Stomach (tissue), 8 donors: ENCODE measurements at regions not wholly inside any gene's neighbourhood (a gene's known extent, or its start where the extent isn't known, plus 50 kb on each side); places are given as distances from the start of the nearest gene placed in this dataset.

Experiments used
- DNase-seq, 2 donors: peaks; one replicate each; pipeline versions ENCODE4 v3.0.0 to v3.0.0-alpha.2; 2013 to 2019
- H3K27ac ChIP-seq, 5 donors: fragments of 200-600 bp in 4 of 5; sonication (generic) in 4 of 5; one replicate each; pipeline ENCODE4 v1.5.1; 2013 to 2019; ENCODE audit warnings: mild to moderate bottlenecking in 1 of 5, moderate library complexity in 1 of 5
- H3K27me3 ChIP-seq, 3 donors: fragments of 200-600 bp; sonication (generic); one replicate each; pipeline ENCODE4 v1.5.1; 2017 to 2019; ENCODE audit warnings: mixed run types in 1 of 3
- H3K36me3 ChIP-seq, 4 donors: fragments of 200-600 bp; sonication (generic); 1 replicate in 3 of 4; 2 replicates in 1 of 4; pipeline ENCODE4 v1.5.1; 2016 to 2019
- H3K4me1 ChIP-seq, 4 donors: fragments of 200-600 bp; sonication (generic); one replicate each; pipeline ENCODE4 v1.5.1; 2016 to 2019
- H3K4me3 ChIP-seq, 4 donors: fragments of 200-600 bp; sonication (generic) in 3 of 4; one replicate each; pipeline ENCODE4 v1.5.1; 2016 to 2019; ENCODE audit warnings: mild to moderate bottlenecking in 1 of 4
- H3K9me3 ChIP-seq, 4 donors: fragments of 200-600 bp; sonication (generic); one replicate each; pipeline ENCODE4 v1.5.1; 2016 to 2019
- CTCF ChIP-seq, 7 experiments: fragments of 450-650 bp in 4 of 7; fragments of 200-600 bp in 3 of 7; sonication (generic) in 3 of 7; IDR thresholded peaks; one replicate each; pipeline ENCODE4 v1.5.1; 2016 to 2019; ENCODE audit warnings: antibody characterized with exemption in 7 of 7, control low read depth in 2 of 7, mild to moderate bottlenecking in 1 of 7
- EP300 ChIP-seq: sonication (generic); formaldehyde crosslinking; IDR thresholded peaks from one replicate; pipeline ENCODE4 v1.6.1; 2017; ENCODE audit warnings: antibody characterized with exemption
- POLR2A ChIP-seq, 4 donors: fragments of 450-650 bp; IDR thresholded peaks; one replicate each; pipeline ENCODE4 v1.6.1; 2016; ENCODE audit warnings: antibody characterized with exemption in 4 of 4, control low read depth in 2 of 4, mild to moderate bottlenecking in 1 of 4, moderate library complexity in 1 of 4
- POLR2AphosphoS5 ChIP-seq, 3 donors: sonication (generic); formaldehyde crosslinking; IDR thresholded peaks; one replicate each; pipeline ENCODE4 v1.6.1; 2016; ENCODE audit warnings: antibody characterized with exemption in 3 of 3
- WGBS, 5 donors: extraction: QIAGEN DNeasy Blood & Tissue Kit in 3 of 5; methylation state at CpG; one replicate each; pipeline versions ENCODE4 v1.1.5 to v1.1.7; 2013 to 2018; 5-methylcytosine and 5-hydroxymethylcytosine counted together
- intact Hi-C: fragments of 100-400 bp; cut with DNase I; formaldehyde crosslinking; loops from one replicate; pipeline ENCODE4 v1.15.1; 2023; ENCODE audit warnings: low total_unique reads
- donor health status: healthy with polysubstance abuse.
- donor health status: Bipolar disorder and iron deficiency.
- donor health status: healthy.

- WGBS, 5 donors, result 93 to 95% (median 95%) methylated on average over 9 of the region's 9 CpGs
- Histone ChIP-seq H3K4me1 (no peaks in the 10 kb centered on the region), H3K4me3 (no peak overlapping the region), H3K36me3 (no peaks in the 10 kb centered on the region), H3K27me3 (no peaks in the 10 kb centered on the region), H3K27ac (no peak overlapping the region), H3K9me3 (no peaks in the 10 kb centered on the region)
- intact Hi-C loops, result no loop called here
- no peak for DNase-seq
- TF ChIP-seq POLR2AphosphoS5 (IDR thresholded peaks at IDR 0.05), result no peak
- no peak for TF ChIP-seq CTCF (IDR thresholded peaks at IDR 0.05)
- TF ChIP-seq EP300, result no peak
- TF ChIP-seq POLR2A (IDR thresholded peaks at IDR 0.05), result no peak
Observed at GRCh38 chr15:69505956-69506556, 53.4 kb downstream of the RPLP1 start.

DNA sequence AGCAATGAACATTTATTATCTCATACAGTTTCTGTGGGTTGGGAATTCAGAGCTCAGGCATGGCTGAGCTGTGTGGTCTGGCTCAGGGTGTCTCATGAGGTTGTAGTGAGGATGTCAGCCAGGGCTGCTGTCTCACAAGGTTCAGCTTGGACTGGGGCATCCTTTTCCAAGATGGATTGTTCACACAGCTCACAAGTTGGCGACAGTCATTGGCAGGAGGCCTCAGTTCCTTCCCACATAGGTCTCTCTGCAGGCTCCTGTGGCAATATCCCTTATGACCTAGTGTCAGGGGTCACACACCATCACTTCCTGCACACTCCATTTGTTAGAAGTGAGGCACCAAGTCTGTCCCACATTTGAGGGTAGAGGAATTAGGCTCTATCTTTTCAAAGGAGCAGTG is 56.0 kb downstream of the RPLP1 start:
- H3K36me3 ChIP-seq, result no peaks in the 10 kb centered on the region
- intact Hi-C loops, result no loop called here
- H3K27me3 ChIP-seq, result no peaks in the 10 kb centered on the region
- no peak for TF ChIP-seq POLR2AphosphoS5 (IDR thresholded peaks at IDR 0.05)
- TF ChIP-seq POLR2A (IDR thresholded peaks at IDR 0.05), result no peak
- TF ChIP-seq CTCF (IDR thresholded peaks at IDR 0.05), result no peak
- no peak for TF ChIP-seq EP300
- H3K9me3 ChIP-seq, result no peaks in the 10 kb centered on the region
- H3K4me1 ChIP-seq, result no peaks in the 10 kb centered on the region
- WGBS, 5 donors, result 71 to 88% (median 83%) methylated on average over 1 of the region's 1 CpG
- no peak for DNase-seq
- no peak overlapping the region for H3K4me3 ChIP-seq
- H3K27ac ChIP-seq, result no peak overlapping the region

DNA sequence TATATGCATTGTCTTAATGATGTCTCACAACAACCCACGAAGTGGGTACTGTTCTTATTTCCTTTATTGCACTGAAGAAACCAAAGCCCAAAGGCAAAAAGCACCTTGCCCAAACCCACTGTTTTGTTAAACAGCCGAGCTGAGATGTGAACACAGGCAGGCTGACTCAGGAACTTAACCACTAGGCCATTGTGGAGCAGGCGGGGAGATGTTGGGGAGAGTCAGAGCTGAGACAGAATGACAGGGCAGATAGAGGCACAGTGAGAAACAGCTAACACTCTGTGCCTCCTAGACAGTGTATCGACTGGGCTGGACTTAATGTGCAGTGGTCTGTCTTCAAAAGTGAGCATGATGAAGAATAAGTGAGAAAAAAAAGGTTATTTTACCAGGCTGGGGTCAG is 56.5 kb downstream of the RPLP1 start:
- Histone ChIP-seq H3K27me3 (no peaks in the 10 kb centered on the region), H3K4me3 (no peak overlapping the region), H3K36me3 (no peaks in the 10 kb centered on the region), H3K27ac (no peak overlapping the region), H3K9me3 (no peaks in the 10 kb centered on the region), H3K4me1 (no peaks in the 10 kb centered on the region)
- intact Hi-C loops, result no loop called here
- no peak for DNase-seq
- TF ChIP-seq EP300 (no peak), CTCF (IDR thresholded peaks at IDR 0.05) (no peak), POLR2AphosphoS5 (IDR thresholded peaks at IDR 0.05) (no peak), POLR2A (IDR thresholded peaks at IDR 0.05) (no peak)
- 77 to 83% (median 81%) methylated on average over 4 of the region's 4 CpGs for WGBS, 5 donors

DNA sequence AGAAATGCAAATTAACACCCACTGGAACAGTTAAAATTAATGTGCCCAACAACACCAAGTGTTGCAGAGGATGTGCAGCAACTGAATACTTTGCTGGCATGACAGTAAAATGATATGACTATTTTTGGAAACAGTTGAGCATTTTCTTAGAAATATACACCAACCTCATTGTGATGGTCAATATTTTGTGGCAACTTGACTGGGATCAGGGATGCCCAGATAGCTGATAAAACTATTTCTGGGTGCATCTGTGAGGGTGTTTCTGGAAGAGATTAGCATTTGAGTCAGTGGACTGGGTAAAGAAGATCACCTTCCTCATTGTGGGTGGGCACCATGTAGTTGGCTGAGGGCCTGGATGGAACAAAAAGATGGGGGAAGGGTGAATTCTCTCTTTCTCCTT is 57.9 kb downstream of the RPLP1 start:
- no peaks in the 10 kb centered on the region for H3K4me1 ChIP-seq
- no peaks in the 10 kb centered on the region for H3K36me3 ChIP-seq
- intact Hi-C loops, result no loop called here
- no peak overlapping the region for H3K4me3 ChIP-seq
- no peak overlapping the region for H3K27ac ChIP-seq
- H3K27me3 ChIP-seq, result no peaks in the 10 kb centered on the region
- TF ChIP-seq POLR2AphosphoS5 (IDR thresholded peaks at IDR 0.05) (no peak), CTCF (IDR thresholded peaks at IDR 0.05) (no peak), POLR2A (IDR thresholded peaks at IDR 0.05) (no peak), EP300 (no peak)
- no peaks in the 10 kb centered on the region for H3K9me3 ChIP-seq
- DNase-seq, result no peak
